Activated CD4-positive, alpha-beta T cell treated with anti-CD3 and anti-CD28 coated beads, Interleukin-2, amount 50 U/mL, for 1 hour (primary cell): ENCODE measurements at regions not wholly inside any gene's neighbourhood (a gene's known extent, or its start where the extent isn't known, plus 50 kb on each side); places are given as distances from the start of the nearest gene placed in this dataset.
"Not testable (repeated sequence)": the region's sequence is repeated elsewhere in the genome, so short reads cannot be mapped to it uniquely, and the experiment has no call there.

Experiments used
- DNase-seq: peaks from one replicate; pipeline ENCODE4 v3.0.0-alpha.2; 2020

- no peak for DNase-seq
Measured at GRCh38 chr1:187744665-187745064, 915.9 kb downstream of the PLA2G4A start.

DNA sequence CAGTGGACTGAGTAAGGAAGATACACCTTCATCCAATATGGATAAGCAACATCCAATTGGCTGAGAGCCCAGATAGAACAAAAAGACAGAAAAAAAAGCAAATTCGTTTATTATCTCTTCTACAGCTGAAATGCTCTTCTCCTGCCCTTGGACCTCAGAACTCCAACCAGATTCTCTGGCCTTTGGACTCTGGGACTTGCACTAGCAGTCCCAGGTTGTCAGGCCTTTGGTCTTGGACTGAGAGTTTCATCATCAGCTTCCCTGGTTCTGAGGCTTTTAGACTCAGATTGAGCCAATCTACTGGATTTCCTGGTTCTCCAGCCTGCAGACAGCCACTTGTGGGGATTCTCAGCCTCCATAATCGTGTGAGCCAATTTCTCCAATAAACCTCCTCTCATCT lies 926.8 kb downstream of the PLA2G4A start:
- DNase-seq: no peak

GRCh38 chr1:187756684-187757083 lies 927.9 kb downstream of the PLA2G4A start:
- DNase-seq: not testable (repeated sequence)

- DNase-seq: no peak
Measured at GRCh38 chr1:187759825-187760333, 931.1 kb downstream of the PLA2G4A start.

GRCh38 chr1:187762118-187762517 lies 933.4 kb downstream of the PLA2G4A start:
- no peak for DNase-seq

DNA sequence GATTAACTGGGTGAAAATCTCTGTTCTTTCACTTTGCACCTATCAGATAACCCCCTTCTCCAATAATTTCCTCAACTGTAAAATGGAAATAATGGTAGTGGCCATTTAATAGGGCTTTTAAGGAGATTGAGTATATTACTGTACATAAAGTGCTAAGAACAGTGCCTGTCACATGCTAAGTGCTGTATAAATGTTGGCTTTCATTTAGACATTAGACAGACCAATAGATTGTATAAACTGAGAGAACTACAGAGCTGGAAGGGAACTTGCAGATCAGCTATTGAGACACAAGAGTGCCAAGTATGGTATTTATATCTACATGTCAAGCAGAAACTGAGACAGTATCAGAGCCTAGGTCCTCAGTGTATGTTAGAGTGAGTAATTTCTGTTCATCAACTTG lies 934.7 kb downstream of the PLA2G4A start:
- no peak for DNase-seq

DNA sequence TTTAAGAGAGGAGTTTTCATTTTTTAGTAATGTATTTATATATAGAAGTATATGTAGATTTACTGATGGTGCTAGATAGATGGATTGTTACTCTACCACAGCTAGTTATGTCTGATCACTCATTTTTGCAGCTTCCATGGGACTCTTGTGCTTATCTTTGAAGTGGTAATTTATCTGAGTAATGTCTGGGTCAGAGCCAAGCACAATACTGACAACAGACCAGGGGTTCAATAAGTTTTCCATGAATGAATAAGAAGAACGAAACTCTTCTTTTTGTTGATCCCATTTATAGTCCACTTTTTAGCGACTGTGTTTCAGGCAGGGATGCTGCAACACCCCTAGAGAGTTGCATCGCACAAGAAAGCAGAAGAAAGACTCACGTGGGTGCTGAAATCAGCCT lies 935.2 kb downstream of the PLA2G4A start:
- no peak for DNase-seq

DNA sequence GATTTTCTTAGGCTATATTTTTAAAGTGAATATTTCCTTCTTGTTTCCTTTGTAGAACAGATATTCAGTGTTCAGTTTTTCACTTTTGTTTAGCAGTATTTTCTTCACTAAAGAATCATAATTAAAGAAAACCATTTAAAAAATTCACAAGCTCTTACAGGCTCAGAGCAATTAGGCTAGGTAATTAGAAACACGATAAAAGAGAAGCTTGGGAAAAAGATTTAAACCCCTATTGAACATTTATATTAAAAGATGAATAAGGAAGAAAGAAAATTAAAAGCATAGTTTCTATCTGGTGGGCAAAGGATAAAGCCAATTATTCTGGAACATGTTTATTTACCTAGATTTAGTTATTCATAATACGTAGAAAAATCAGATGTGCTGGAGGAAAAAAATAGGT lies 942.6 kb downstream of the PLA2G4A start:
- no peak for DNase-seq

- DNase-seq: no peak
Measured at GRCh38 chr1:187773168-187773567, 944.4 kb downstream of the PLA2G4A start.

DNA sequence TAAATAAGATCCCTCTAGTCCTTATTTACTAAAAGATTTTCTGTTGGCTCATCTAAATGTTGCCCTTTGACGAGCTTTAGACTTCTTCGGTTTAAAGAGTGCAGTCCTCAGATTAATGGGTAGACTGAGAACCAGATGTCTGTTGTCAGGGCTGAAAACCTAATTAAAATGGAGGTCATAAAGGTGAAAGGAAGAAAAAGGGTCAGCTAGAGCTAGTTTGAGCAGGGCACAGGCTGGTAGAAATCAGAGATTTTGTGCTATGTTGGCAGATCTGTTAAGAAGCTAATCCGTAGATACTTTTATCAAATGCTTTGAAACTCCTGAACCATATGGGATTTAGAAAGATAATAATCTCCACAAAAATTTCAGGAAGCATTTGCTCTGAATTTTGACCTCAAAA lies 959.0 kb downstream of the PLA2G4A start:
- DNase-seq: no peak

DNA sequence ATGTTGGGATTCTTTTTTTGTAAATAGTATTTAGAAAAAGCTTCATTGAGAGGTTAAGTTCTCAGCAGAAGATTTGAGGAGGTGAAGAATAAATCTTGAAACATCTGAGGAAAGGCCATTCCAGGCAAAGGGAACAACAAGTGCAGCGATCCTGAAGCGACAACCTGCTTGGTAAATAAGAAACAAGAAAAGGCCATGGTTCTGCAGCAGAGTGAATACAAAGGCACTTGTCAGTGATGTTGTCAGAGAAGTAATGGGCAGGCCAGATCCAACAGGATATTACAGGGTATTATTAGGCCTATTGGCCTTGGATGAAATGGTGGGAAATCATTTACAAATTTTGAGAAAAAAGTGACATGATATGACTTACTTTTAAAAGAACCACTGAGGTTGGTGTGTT lies 960.0 kb downstream of the PLA2G4A start:
- DNase-seq: no peak

- DNase-seq: no peak
Measured at GRCh38 chr1:187790724-187791123, 962.0 kb downstream of the PLA2G4A start.

- no peak for DNase-seq
Measured at GRCh38 chr1:187794561-187794960, 965.8 kb downstream of the PLA2G4A start.

DNA sequence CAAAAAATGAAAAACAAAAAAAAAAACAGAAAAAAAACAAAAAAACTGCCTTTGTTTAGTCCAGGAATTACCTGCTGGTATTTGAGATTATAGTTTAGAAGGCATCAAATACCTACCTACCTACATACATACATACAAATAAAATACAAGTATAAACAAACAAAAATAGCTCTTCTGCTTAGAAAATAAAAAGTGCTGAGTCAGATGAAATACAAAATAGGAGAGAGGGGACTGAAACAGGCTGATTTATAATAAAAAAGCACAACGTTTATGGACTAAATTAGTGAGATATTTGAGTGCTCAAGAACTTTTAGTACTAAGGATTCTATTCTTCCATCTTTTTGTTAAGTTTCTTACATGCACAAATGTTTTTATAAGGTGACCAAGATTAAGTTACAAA lies 980.8 kb downstream of the PLA2G4A start:
- no peak for DNase-seq

DNA sequence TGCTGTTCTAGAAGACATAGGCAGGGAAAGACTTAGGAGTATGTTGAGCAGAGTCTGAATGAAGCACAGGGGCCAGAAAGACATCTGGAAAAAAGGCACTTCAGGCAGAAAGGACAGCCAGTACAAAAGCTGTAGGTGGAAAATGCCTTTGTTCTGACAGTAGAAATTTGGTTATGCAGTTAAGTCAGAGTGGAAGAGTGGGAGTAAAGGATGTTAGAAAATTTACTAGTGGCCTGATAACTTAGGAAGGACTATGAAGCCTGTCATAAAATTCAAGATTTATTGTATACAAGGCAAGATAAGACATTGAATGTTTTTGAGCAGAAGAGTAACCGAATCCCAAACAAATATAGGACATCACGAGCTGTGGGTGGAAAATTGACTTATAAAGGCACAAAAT lies 987.9 kb downstream of the PLA2G4A start:
- DNase-seq: no peak

- DNase-seq: no peak
Measured at GRCh38 chr1:187817782-187818181, 989.0 kb downstream of the PLA2G4A start.

- no peak for DNase-seq
Measured at GRCh38 chr1:187819086-187819485, 990.3 kb downstream of the PLA2G4A start.

DNA sequence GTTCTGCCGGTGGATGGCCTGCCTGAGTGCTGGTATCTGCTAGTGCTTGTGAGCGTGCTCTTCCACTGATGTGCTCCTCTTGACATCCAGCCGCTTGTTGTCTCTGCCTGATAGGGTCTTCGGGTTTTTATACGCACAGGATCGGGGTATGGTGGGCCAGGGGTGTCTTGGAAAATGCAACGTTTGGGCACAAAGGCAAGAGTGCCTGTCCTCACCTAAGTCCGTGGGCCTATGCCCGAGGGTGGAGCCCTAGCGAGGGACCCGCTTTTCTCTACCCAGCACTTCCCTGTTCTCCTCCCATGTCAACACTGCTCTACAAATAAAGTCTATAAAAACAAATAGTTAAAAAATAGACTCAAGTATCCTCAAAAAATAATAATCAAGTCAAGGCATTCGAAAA lies 1007.8 kb downstream of the PLA2G4A start:
- no peak for DNase-seq

GRCh38 chr1:187837787-187838186 lies 1009.0 kb downstream of the PLA2G4A start:
- no peak for DNase-seq

DNA sequence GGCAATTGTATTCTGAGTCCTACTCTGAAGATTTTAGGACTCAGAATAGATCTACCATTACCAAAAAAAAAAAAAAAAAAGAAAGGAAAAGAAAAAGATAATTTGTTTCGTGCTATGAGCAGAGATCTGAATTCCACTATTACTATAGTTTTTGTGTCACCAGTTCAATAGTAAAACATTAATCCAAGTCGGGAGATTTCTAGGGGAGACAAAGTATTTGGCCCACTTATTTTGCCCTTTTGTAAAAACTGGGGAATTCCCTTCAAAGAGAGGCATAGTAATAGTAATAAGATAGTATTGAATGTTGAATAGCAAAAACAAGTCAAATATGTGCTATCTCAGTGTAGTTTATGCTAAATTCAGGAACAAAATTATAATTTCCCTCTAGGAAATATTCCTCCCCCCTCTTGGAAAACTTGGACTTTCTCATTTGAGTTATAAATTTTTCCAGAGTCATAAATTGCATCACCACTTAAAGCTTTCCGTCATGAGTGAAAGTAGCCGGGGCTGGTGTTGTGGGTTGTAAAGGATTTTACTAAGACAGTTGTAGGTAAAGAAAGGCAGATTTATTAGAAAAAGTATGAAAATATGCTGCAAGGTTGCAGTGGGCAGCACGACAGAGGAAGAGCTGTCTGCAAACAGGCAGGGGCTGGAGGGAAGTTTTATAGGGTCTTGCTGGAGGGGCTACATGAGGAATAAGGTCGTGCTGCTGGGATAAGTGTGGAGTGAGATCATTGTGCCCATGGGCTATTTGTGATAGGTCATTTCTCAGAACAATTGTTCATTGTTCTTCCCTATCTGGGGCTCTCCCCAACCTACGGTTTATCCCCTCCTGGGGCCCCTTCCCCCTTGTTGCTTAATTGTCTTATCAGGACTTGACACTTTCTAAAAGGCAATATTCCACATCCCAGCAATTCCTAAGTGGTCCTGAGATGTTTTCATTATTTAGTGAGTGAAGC lies 1009.9 kb downstream of the PLA2G4A start:
- DNase-seq: no peak

DNA sequence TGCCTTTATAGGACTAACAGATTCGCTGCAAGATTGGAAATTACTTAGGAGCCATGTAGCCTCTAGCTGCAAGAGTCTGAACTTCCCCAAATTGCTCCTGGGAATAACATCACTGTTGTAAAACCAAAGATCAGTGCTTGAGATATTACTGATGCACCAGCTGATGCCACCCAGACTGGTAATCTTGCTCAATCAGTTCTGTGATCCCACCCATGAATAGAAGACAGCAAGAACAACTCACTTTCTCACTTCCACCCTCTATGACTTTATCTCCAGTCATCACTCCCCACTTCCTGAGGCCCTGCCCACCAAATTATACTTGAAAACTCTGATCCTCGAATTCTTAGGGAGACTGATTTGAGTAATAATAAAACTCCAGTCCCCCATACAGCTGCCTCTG lies 1011.1 kb downstream of the PLA2G4A start:
- no peak for DNase-seq

DNA sequence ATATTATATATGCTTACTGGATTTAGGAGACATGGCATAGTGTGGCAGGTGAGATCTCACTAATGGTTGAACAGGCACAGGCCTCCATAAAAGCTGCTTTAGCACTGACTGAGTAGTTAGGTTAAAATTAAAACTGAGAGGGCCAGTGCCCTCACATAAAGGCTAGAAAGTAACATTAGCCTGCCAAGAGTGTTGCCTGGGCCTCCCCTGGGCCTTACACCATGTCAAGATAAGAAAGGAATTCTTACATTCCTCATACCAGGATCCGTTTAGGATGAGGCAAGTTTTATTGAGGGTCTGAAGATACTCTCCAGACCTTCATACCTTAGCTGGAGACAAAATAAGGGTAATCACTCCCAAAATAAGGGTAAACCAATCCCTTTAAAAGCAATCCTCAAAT lies 1011.8 kb downstream of the PLA2G4A start:
- DNase-seq: no peak

DNA sequence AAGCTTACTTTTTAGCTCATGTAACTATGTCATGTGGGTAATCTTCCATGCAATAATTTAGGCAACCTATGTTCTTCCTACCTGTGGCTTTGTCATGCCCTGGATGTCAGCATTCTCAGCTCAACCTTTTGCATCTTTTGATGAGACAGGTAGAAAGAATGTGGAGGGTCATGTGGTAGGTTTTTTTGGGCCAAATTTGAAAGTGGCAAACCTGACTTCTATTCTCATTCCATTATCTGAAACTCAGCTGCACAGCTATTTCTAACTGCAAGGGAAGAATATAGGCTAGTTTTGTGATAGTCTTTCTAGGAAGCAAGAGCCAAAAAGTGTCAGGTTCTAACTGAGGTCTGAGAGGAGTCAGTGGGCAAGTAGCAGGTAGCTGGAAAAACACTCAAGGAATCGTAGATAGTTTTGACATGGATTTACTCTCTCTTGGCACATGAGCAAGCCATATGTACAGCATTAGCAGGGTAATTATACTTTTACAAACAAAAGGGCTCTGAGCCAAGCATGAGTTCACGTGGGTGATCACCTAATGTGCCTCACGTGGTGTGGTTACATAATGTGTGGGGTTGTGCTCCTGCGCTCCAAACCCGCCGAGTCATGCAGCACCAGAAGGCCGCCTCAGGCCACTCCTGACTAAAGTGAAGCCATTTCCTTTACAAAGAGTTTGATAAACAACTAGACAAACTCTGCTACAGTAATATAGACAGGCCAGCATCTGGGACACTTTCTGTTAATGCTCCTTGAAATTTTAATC lies 1013.8 kb downstream of the PLA2G4A start:
- DNase-seq: no peak

DNA sequence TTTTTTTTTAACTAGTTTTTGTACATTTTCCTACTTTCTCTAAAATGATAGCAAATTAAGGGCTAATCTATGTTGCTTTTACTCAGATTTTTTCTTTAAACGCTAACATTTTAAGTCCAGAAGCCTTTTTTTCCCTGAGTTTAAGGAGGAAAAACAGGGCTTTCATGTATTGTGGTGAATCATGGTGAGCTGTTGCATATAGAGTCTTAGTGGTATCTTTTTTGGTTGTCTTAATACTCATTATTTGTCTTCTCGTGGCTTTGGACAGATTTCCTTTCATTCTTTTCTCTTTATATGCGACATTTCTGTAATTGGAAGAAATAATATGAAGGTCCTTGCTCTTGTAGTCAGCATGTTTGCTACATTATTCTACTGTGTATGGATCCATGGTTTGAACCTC lies 1015.6 kb downstream of the PLA2G4A start:
- no peak for DNase-seq
